MCF 10A (cell line): ENCODE measurements at regions not wholly inside any gene's neighbourhood (a gene's known extent, or its start where the extent isn't known, plus 50 kb on each side); places are given as distances from the start of the nearest gene placed in this dataset.
A peak's percentile ranks its signal among the peaks of the same experiment; 100 is the strongest.

Experiments
- BruUV-seq: library from RNA; stranded (reverse); fragments of 400-500 nt; replicated peaks from 2 replicates; lab custom pipeline; 2021; lab: Mats Ljungman, UMichigan
- CTCF ChIA-PET: fragments of 300-600 bp; sonication (Branson Sonifier 250); formaldehyde crosslinking; extraction: SDS; loops from one replicate; lab custom pipeline; 2021; ENCODE audit warnings: antibody characterized with exemption, inconsistent platforms; lab: Yijun Ruan, JAX
- POLR2A ChIA-PET: fragments of 300-600, 350-650 bp; sonication (Branson Sonifier 250); formaldehyde crosslinking; extraction: SDS; loops from one replicate; lab custom pipeline; 2020; ENCODE audit warnings: antibody characterized with exemption, inconsistent platforms; lab: Yijun Ruan, JAX
- DNase-seq: peaks from one replicate; pipeline ENCODE4 v3.0.0-alpha.2; 2018; ENCODE audit not compliant: unreplicated experiment
- H3K27ac Mint-ChIP-seq: one replicate; pipeline ENCODE4 v1.8.0; 2022; ENCODE audit warnings: mild to moderate bottlenecking, low read depth, mixed read lengths; ENCODE audit not compliant: unreplicated experiment
- H3K27me3 Mint-ChIP-seq: one replicate; pipeline ENCODE4 v1.8.0; 2022; ENCODE audit warnings: mixed read lengths; ENCODE audit not compliant: insufficient read depth, unreplicated experiment
- H3K36me3 Mint-ChIP-seq: one replicate; pipeline ENCODE4 v1.8.0; 2022; ENCODE audit warnings: mild to moderate bottlenecking, moderate library complexity, mixed read lengths; ENCODE audit not compliant: insufficient read depth, unreplicated experiment
- H3K4me1 Mint-ChIP-seq: one replicate; pipeline ENCODE4 v1.8.0; 2022; ENCODE audit warnings: mixed read lengths; ENCODE audit not compliant: insufficient read depth, unreplicated experiment
- H3K4me3 Mint-ChIP-seq: one replicate; pipeline ENCODE4 v1.8.0; 2022; ENCODE audit warnings: mild to moderate bottlenecking, moderate library complexity, mixed read lengths; ENCODE audit not compliant: unreplicated experiment
- H3K9me3 Mint-ChIP-seq: one replicate; pipeline ENCODE4 v1.8.0; 2022; ENCODE audit warnings: mixed read lengths; ENCODE audit not compliant: unreplicated experiment
- CTCF ChIP-seq: fragments of 200-600 bp; IDR thresholded peaks from one replicate; pipeline ENCODE4 v1.8.0; 2022; ENCODE audit warnings: antibody characterized with exemption, mild to moderate bottlenecking; ENCODE audit not compliant: unreplicated experiment
- intact Hi-C: fragments of 100-400 bp; cut with micrococcal nuclease; formaldehyde crosslinking; loops from 2 replicates; pipeline ENCODE4 v1.14.1; 2022

DNA sequence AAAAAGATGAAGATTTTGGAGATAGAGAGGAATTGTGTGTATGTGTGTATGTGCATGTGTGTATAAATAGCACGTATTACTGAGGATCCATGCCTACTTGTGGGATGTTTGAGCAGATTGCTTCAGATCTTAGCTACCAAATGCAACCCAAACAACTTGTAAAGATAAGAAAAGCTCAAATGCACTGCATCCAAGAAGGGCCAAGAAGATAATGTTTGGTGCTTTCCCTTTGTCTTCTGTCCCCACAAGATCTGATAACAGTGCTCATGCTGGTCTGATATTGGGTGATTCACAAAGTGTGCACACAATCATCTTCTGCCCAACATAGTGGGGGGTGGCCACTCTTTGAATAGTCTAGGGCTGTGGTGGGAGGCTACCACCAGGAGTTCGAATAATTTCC is 284.8 kb upstream of the CYRIA start:
- H3K4me1 Mint-ChIP-seq: no peaks in the 10 kb centered on the region
- H3K4me3 Mint-ChIP-seq: no peak overlapping the region
- POLR2A ChIA-PET: interaction anchor here (0.6 to 1.5 kb wide), 2 partner anchors 8 to 64 kb away, joined by 3 read pairs; no protein-coding TSS in a partner anchor
- H3K27me3 Mint-ChIP-seq: no peaks in the 10 kb centered on the region
- DNase-seq: no peak
- no TSS peak for BruUV-seq
- intact Hi-C loops: no loop called here
- no peak overlapping the region for H3K27ac Mint-ChIP-seq
- H3K36me3 Mint-ChIP-seq: no peaks in the 10 kb centered on the region
- CTCF ChIA-PET: interaction anchor here (0.6 to 1.3 kb wide), 2 partner anchors 12 to 43 kb away, joined by 3 read pairs; no protein-coding TSS in a partner anchor
- TF ChIP-seq CTCF: no peak
- H3K9me3 Mint-ChIP-seq: peaks cover 25% of the 10 kb centered on the region

DNA sequence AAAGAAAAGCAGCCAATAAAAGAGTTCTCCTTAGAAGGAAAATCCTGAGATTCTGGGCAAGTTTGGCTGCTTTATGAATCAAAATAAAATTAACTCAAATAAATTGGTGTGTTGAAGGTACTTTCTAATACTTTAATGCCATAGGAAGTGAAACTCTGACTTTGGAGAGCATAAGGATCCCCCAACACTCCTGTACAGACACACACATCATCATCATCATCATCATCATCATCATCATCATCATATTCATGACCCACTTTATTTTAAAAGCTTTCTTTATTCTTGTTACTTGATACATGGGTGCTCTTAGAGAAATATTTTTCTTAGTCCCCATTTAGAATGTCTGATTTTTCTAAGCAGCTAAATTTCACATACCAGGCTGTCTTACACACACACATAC is 283.1 kb upstream of the CYRIA start:
- CTCF ChIA-PET: interaction anchor here (0.5 kb wide), 2 partner anchors 435 to 723 kb away, joined by 3 to 7 read pairs; no protein-coding TSS in a partner anchor
- H3K4me3 Mint-ChIP-seq: no peak overlapping the region

GRCh38 chr2:16948053-16948452 is 282.4 kb upstream of the CYRIA start:
- H3K27me3 Mint-ChIP-seq: no peaks in the 10 kb centered on the region
- H3K27ac Mint-ChIP-seq: no peak overlapping the region
- H3K4me3 Mint-ChIP-seq: no peak overlapping the region
- H3K4me1 Mint-ChIP-seq: no peaks in the 10 kb centered on the region
- no peak for TF ChIP-seq CTCF
- H3K36me3 Mint-ChIP-seq: no peaks in the 10 kb centered on the region
- no TSS peak for BruUV-seq
- intact Hi-C loops: no loop called here
- CTCF ChIA-PET: no interaction called here
- H3K9me3 Mint-ChIP-seq: peaks cover 25% of the 10 kb centered on the region
- DNase-seq: no peak
- POLR2A ChIA-PET: no interaction called here

More for the DNA sequence above, 283.1 kb upstream of the CYRIA start:
- intact Hi-C loops: no loop called here
- no peaks in the 10 kb centered on the region for H3K27me3 Mint-ChIP-seq
- TF ChIP-seq CTCF: no peak
- H3K36me3 Mint-ChIP-seq: no peaks in the 10 kb centered on the region
- no TSS peak for BruUV-seq
- POLR2A ChIA-PET: no interaction called here
- H3K27ac Mint-ChIP-seq: no peak overlapping the region
- H3K9me3 Mint-ChIP-seq: peaks cover 25% of the 10 kb centered on the region
- no peak for DNase-seq
- no peaks in the 10 kb centered on the region for H3K4me1 Mint-ChIP-seq

GRCh38 chr2:16943279-16943958 is 277.8 kb upstream of the CYRIA start:
- POLR2A ChIA-PET: interaction anchor here (1.0 to 1.9 kb wide), 2 partner anchors 11 to 18 kb away, joined by 3 to 9 read pairs; no protein-coding TSS in a partner anchor
- Mint-ChIP-seq H3K36me3 (no peaks in the 10 kb centered on the region), H3K27me3 (no peaks in the 10 kb centered on the region), H3K4me3 (no peak overlapping the region), H3K27ac (no peak overlapping the region), H3K9me3 (peaks cover 37% of the 10 kb centered on the region), H3K4me1 (no peaks in the 10 kb centered on the region)
- intact Hi-C loops: no loop called here
- BruUV-seq: no TSS peak
- peak; percentile 81 for DNase-seq
- CTCF ChIA-PET: interaction anchor here (0.6 to 1.0 kb wide), 2 partner anchors 16 to 295 kb away, joined by 3 read pairs; no protein-coding TSS in a partner anchor
- no peak for TF ChIP-seq CTCF
